Mesendoderm (in vitro differentiated cells): ENCODE measurements at regions not wholly inside any gene's neighbourhood (a gene's known extent, or its start where the extent isn't known, plus 50 kb on each side); places are given as distances from the start of the nearest gene placed in this dataset.

Experiments used
- DNase-seq: peaks from one replicate; pipeline ENCODE4 v3.0.0; 2013
- H2AK5ac ChIP-seq: 2 replicates; pipeline ENCODE4 v1.6.1; 2013; ENCODE audit warnings: low read length, inconsistent platforms
- H2BK120ac ChIP-seq: 2 replicates; pipeline ENCODE4 v1.6.1; 2013; ENCODE audit warnings: low read depth, mild to moderate bottlenecking, low read length, moderate library complexity, mixed read lengths
- H2BK15ac ChIP-seq: replicated peaks from 2 replicates; pipeline ENCODE4 v1.6.1; 2013; ENCODE audit warnings: low read depth, mild to moderate bottlenecking, moderate library complexity
- H2BK5ac ChIP-seq: 2 replicates; pipeline ENCODE4 v1.6.1; 2013; ENCODE audit warnings: low read length, inconsistent platforms
- H3K18ac ChIP-seq: 2 replicates; pipeline ENCODE4 v1.6.1; 2013; ENCODE audit warnings: mild to moderate bottlenecking, low read length, mixed read lengths
- H3K23ac ChIP-seq: one replicate; pipeline ENCODE4 v1.6.1; 2013; ENCODE audit warnings: low read length
- H3K27ac ChIP-seq: 2 replicates; pipeline ENCODE4 v1.5.1; 2013; ENCODE audit warnings: low read depth, mild to moderate bottlenecking, inconsistent platforms, low read length, moderate library complexity
- H3K27me3 ChIP-seq: 2 replicates; pipeline ENCODE4 v1.6.1; 2013; ENCODE audit warnings: low read length, control low read depth, mild to moderate bottlenecking, inconsistent platforms; ENCODE audit not compliant: insufficient read depth, poor library complexity
- H3K36me3 ChIP-seq: 2 replicates; pipeline ENCODE4 v1.6.1; 2013; ENCODE audit warnings: low read length, inconsistent platforms; ENCODE audit not compliant: control insufficient read depth, insufficient read depth
- H3K4ac ChIP-seq: one replicate; pipeline ENCODE4 v1.6.1; 2013; ENCODE audit warnings: low read depth, mild to moderate bottlenecking, low read length, moderate library complexity
- H3K4me1 ChIP-seq: 2 replicates; pipeline ENCODE4 v1.6.1; 2013; ENCODE audit warnings: low read depth, low read length, inconsistent platforms; ENCODE audit not compliant: control insufficient read depth
- H3K4me2 ChIP-seq: 2 replicates; pipeline ENCODE4 v1.6.1; 2013; ENCODE audit warnings: low read length
- H3K4me3 ChIP-seq: 2 replicates; pipeline ENCODE4 v1.5.1; 2013; ENCODE audit warnings: mild to moderate bottlenecking, low read length
- H3K56ac ChIP-seq: one replicate; pipeline ENCODE4 v1.6.1; 2013; ENCODE audit warnings: low read length
- H3K79me1 ChIP-seq: 2 replicates; pipeline ENCODE4 v1.6.1; 2013; ENCODE audit warnings: low read length, inconsistent platforms
- H3K79me2 ChIP-seq: 2 replicates; pipeline ENCODE4 v1.6.1; 2013; ENCODE audit warnings: mild to moderate bottlenecking, low read length; ENCODE audit not compliant: control insufficient read depth, insufficient read depth
- H3K9ac ChIP-seq: 2 replicates; pipeline ENCODE4 v1.6.1; 2013; ENCODE audit warnings: low read length, inconsistent platforms
- H4K5ac ChIP-seq: one replicate; pipeline ENCODE4 v1.6.1; 2013; ENCODE audit warnings: low read length
- H4K8ac ChIP-seq: one replicate; pipeline ENCODE4 v1.6.1; 2013; ENCODE audit warnings: low read depth, mild to moderate bottlenecking, control low read depth, low read length, moderate library complexity
- WGBS: extraction: QIAGEN DNeasy Blood & Tissue Kit; methylation state at CpG from one replicate; pipeline ENCODE4 v1.1.7; 2013; ENCODE audit warnings: low lambda C conversion rate, missing lambda C conversion rate; ENCODE audit not compliant: insufficient coverage; ENCODE audit errors: extremely low coverage; 5-methylcytosine and 5-hydroxymethylcytosine counted together

DNA sequence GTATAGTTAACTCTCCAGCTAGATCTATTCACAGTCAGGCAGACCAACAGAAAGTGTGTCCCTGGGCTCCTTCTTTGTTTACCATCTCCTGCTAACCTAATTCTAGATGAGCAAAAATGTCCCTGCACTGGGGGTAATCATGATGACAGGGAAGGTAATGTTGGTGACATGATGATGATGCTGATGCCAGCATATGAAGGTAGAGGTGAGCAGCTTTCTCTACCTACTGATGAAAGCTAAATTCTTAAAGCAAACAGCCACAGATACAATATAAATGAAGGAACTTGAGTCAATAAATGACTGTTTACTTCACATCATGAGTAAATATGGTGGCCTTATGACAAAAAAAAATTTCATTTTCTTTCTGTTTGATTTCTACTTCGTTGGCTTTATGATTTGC lies 78.5 kb downstream of the NKX6-1 start:
- Histone ChIP-seq H3K36me3 (no peaks in the 10 kb centered on the region), H3K79me2 (no peaks in the 10 kb centered on the region), H3K4me2 (no peak overlapping the region), H3K4me3 (no peak overlapping the region), H3K9ac (no peak overlapping the region), H3K56ac (no peak overlapping the region), H4K5ac (no peak overlapping the region), H3K79me1 (no peaks in the 10 kb centered on the region), H2BK15ac (no peak overlapping the region), H2BK5ac (no peak overlapping the region), H3K27ac (no peak overlapping the region), H3K18ac (no peak overlapping the region), H3K4ac (no peak overlapping the region), H3K4me1 (no peaks in the 10 kb centered on the region), H3K27me3 (no peaks in the 10 kb centered on the region), H3K23ac (no peak overlapping the region), H4K8ac (no peak overlapping the region), H2AK5ac (no peak overlapping the region), H2BK120ac (no peak overlapping the region)
- no CpG with 5 or more reads among the region's 1 CpG for WGBS
- DNase-seq, result no peak

- no CpG with 5 or more reads among the region's 3 CpGs for WGBS
- H3K4me2 ChIP-seq, result no peak overlapping the region
- H3K79me2 ChIP-seq, result no peaks in the 10 kb centered on the region
- H4K5ac ChIP-seq, result no peak overlapping the region
- no peak for DNase-seq
- no peaks in the 10 kb centered on the region for H3K4me1 ChIP-seq
- H2BK120ac ChIP-seq, result no peak overlapping the region
- H3K9ac ChIP-seq, result no peak overlapping the region
- H3K27ac ChIP-seq, result no peak overlapping the region
- no peak overlapping the region for H3K4me3 ChIP-seq
- no peak overlapping the region for H3K18ac ChIP-seq
- H3K36me3 ChIP-seq, result no peaks in the 10 kb centered on the region
- H3K27me3 ChIP-seq, result no peaks in the 10 kb centered on the region
- no peak overlapping the region for H2BK5ac ChIP-seq
- H3K4ac ChIP-seq, result no peak overlapping the region
- no peak overlapping the region for H4K8ac ChIP-seq
- no peak overlapping the region for H2BK15ac ChIP-seq
- no peak overlapping the region for H3K56ac ChIP-seq
- H3K23ac ChIP-seq, result no peak overlapping the region
- H2AK5ac ChIP-seq, result no peak overlapping the region
- no peaks in the 10 kb centered on the region for H3K79me1 ChIP-seq
These were observed 79.9 kb downstream of the NKX6-1 start for GRCh38 chr4:84419201-84419600.

- Histone ChIP-seq H3K9ac (no peak overlapping the region), H3K79me1 (no peaks in the 10 kb centered on the region), H3K4me1 (no peaks in the 10 kb centered on the region), H3K27ac (no peak overlapping the region), H2BK5ac (no peak overlapping the region), H3K4ac (no peak overlapping the region), H4K5ac (no peak overlapping the region), H3K4me2 (no peak overlapping the region), H3K18ac (no peak overlapping the region), H3K79me2 (no peaks in the 10 kb centered on the region), H4K8ac (no peak overlapping the region), H3K36me3 (no peaks in the 10 kb centered on the region), H3K4me3 (no peak overlapping the region), H2AK5ac (no peak overlapping the region), H3K56ac (no peak overlapping the region), H3K27me3 (no peaks in the 10 kb centered on the region), H3K23ac (no peak overlapping the region), H2BK15ac (no peak overlapping the region), H2BK120ac (no peak overlapping the region)
- WGBS, result no CpG with 5 or more reads among the region's 5 CpGs
- DNase-seq, result no peak
These were observed 80.9 kb downstream of the NKX6-1 start for GRCh38 chr4:84417997-84418709.

DNA sequence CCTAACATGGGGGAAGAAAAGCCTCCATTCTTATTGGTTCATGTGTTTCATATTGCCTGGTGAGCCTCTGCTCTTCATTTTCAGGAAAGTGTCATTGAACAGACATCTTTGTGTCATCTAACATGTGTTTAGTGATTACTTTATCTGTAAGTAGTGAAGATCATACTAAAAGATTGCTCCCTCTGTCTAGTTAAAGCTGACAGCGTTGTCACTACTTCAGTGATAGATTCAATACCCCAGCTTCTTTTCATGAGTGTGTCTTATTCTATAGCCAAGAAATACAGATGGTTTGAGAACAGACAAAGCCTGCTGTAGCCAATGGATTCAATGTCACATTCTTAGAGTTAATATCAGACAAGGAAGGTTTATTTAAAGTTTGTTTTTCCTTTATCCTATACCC lies 85.1 kb downstream of the NKX6-1 start:
- Histone ChIP-seq H3K27me3 (no peaks in the 10 kb centered on the region), H4K8ac (no peak overlapping the region), H3K27ac (no peak overlapping the region), H3K23ac (no peak overlapping the region), H3K4me3 (no peak overlapping the region), H3K56ac (no peak overlapping the region), H3K9ac (no peak overlapping the region), H3K4me1 (no peaks in the 10 kb centered on the region), H3K36me3 (no peaks in the 10 kb centered on the region), H3K4ac (no peak overlapping the region), H3K79me1 (no peaks in the 10 kb centered on the region), H2BK120ac (no peak overlapping the region), H3K4me2 (no peak overlapping the region), H2AK5ac (no peak overlapping the region), H4K5ac (no peak overlapping the region), H3K18ac (no peak overlapping the region), H2BK15ac (no peak overlapping the region), H3K79me2 (no peaks in the 10 kb centered on the region), H2BK5ac (no peak overlapping the region)
- DNase-seq, result no peak
- WGBS, result no CpG with 5 or more reads among the region's 1 CpG

- Histone ChIP-seq H3K9ac (no peak overlapping the region), H2BK15ac (no peak overlapping the region), H3K4me2 (no peak overlapping the region), H2AK5ac (no peak overlapping the region), H3K4me1 (no peaks in the 10 kb centered on the region), H2BK120ac (no peak overlapping the region), H3K27ac (no peak overlapping the region), H3K18ac (no peak overlapping the region), H3K27me3 (no peaks in the 10 kb centered on the region), H3K23ac (no peak overlapping the region), H3K79me1 (no peaks in the 10 kb centered on the region), H3K56ac (no peak overlapping the region), H3K36me3 (no peaks in the 10 kb centered on the region), H4K5ac (no peak overlapping the region), H2BK5ac (no peak overlapping the region), H3K4ac (no peak overlapping the region), H4K8ac (no peak overlapping the region), H3K4me3 (no peak overlapping the region), H3K79me2 (no peaks in the 10 kb centered on the region)
- DNase-seq, result no peak
These were observed 85.6 kb downstream of the NKX6-1 start for GRCh38 chr4:84413480-84413879.

DNA sequence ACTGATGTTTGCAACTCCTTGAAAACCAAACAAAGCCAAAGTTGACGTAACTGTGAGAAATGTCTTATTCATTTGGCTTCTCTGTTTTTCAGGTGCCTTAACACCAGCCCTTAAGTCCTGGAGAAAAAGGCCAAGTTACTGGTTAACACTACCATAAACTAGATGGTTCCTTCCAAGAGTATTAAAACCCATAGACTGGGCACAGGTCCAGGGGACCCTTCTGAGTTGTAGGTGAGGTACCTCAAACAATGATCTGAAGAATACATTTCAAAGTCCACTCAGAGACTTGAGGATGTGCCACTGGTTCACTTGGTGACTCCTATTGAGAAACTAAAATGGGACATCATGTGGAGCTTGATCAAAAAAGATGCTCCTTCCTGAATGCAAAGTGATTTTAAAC lies 87.0 kb downstream of the NKX6-1 start:
- no peak overlapping the region for H4K5ac ChIP-seq
- H2BK120ac ChIP-seq, result no peak overlapping the region
- no peak overlapping the region for H3K23ac ChIP-seq
- H3K18ac ChIP-seq, result no peak overlapping the region
- H3K4me2 ChIP-seq, result no peak overlapping the region
- no peaks in the 10 kb centered on the region for H3K4me1 ChIP-seq
- H3K27ac ChIP-seq, result no peak overlapping the region
- WGBS, result no CpG with 5 or more reads among the region's 1 CpG
- no peaks in the 10 kb centered on the region for H3K27me3 ChIP-seq
- H2BK5ac ChIP-seq, result no peak overlapping the region
- no peak overlapping the region for H2AK5ac ChIP-seq
- H3K4me3 ChIP-seq, result no peak overlapping the region
- no peak overlapping the region for H3K56ac ChIP-seq
- no peak overlapping the region for H2BK15ac ChIP-seq
- no peak overlapping the region for H3K4ac ChIP-seq
- no peaks in the 10 kb centered on the region for H3K79me2 ChIP-seq
- no peak for DNase-seq
- H3K79me1 ChIP-seq, result no peaks in the 10 kb centered on the region
- no peak overlapping the region for H3K9ac ChIP-seq
- H4K8ac ChIP-seq, result no peak overlapping the region
- H3K36me3 ChIP-seq, result no peaks in the 10 kb centered on the region
